GM12892 (cell line): ENCODE measurements at regions not wholly inside any gene's neighbourhood (a gene's known extent, or its start where the extent isn't known, plus 50 kb on each side); places are given as distances from the start of the nearest gene placed in this dataset.

ENCODE experiments used
- POLR2A ChIP-seq: IDR thresholded peaks from 2 replicates; pipeline ENCODE4 v1.6.1; 2011; ENCODE audit warnings: low read depth, low read length, control low read depth
- POLR2AphosphoS5 ChIP-seq: IDR thresholded peaks from 2 replicates; pipeline ENCODE4 v1.6.1; 2011; ENCODE audit warnings: low read depth, low read length, control low read depth
- TAF1 ChIP-seq: IDR thresholded peaks from 2 replicates; pipeline ENCODE4 v1.6.1; 2011; ENCODE audit warnings: low read depth, mild to moderate bottlenecking, control low read depth, low read length, borderline replicate concordance

GRCh38 chr5:4028384-4028783 is 432.8 kb downstream of the IRX1 start:
- TF ChIP-seq POLR2AphosphoS5 (no peak), POLR2A (no peak), TAF1 (no peak)
